Small intestine (tissue), 7 donors: ENCODE measurements at regions not wholly inside any gene's neighbourhood (a gene's known extent, or its start where the extent isn't known, plus 50 kb on each side); places are given as distances from the start of the nearest gene placed in this dataset.

Source experiments
- DNase-seq, 2 donors: peaks; one replicate each; pipeline versions ENCODE4 v3.0.0 to v3.0.0-alpha.2; 2013
- FAIRE-seq: peaks from 2 replicates; lab custom pipeline; 2012; peaks lifted over from hg19 to GRCh38; lab: Jason Lieb, UNC
- H3K27ac ChIP-seq, 3 donors: one replicate each; pipeline ENCODE4 v1.5.1; 2013; ENCODE audit warnings: low read length in 2 of 3, mild to moderate bottlenecking in 2 of 3, control low read depth in 1 of 3, inconsistent platforms in 1 of 3, low read depth in 1 of 3, moderate library complexity in 1 of 3
- H3K27me3 ChIP-seq, 3 donors: one replicate each; pipeline ENCODE4 v1.6.1; 2013; ENCODE audit warnings: low read length in 3 of 3, inconsistent platforms in 1 of 3; ENCODE audit not compliant: control insufficient read depth in 3 of 3, insufficient read depth in 3 of 3
- H3K36me3 ChIP-seq, 3 donors: one replicate each; pipeline ENCODE4 v1.6.1; 2013; ENCODE audit warnings: low read length in 3 of 3, inconsistent platforms in 1 of 3, low read depth in 1 of 3, mild to moderate bottlenecking in 1 of 3, moderate library complexity in 1 of 3; ENCODE audit not compliant: control insufficient read depth in 3 of 3, insufficient read depth in 2 of 3
- H3K4me1 ChIP-seq, 3 donors: one replicate each; pipeline ENCODE4 v1.6.1; 2013; ENCODE audit warnings: low read length in 2 of 3, inconsistent platforms in 1 of 3, low read depth in 1 of 3, mild to moderate bottlenecking in 1 of 3, moderate library complexity in 1 of 3; ENCODE audit not compliant: control insufficient read depth in 3 of 3, insufficient read depth in 2 of 3
- H3K4me3 ChIP-seq, 3 donors: one replicate each; pipeline ENCODE4 v1.5.1; 2013; ENCODE audit warnings: low read length in 3 of 3, control low read depth in 1 of 3, inconsistent platforms in 1 of 3, low read depth in 1 of 3, mild to moderate bottlenecking in 1 of 3, moderate library complexity in 1 of 3
- H3K9me3 ChIP-seq, 2 donors: one replicate each; pipeline ENCODE4 v1.6.1; 2013; ENCODE audit warnings: low read depth in 1 of 2, low read length in 1 of 2; ENCODE audit not compliant: control insufficient read depth in 2 of 2, insufficient read depth in 1 of 2
- WGBS, 3 donors: extraction: QIAGEN DNeasy Blood & Tissue Kit; methylation state at CpG; one replicate each; pipeline ENCODE4 v1.1.7; 2013; 5-methylcytosine and 5-hydroxymethylcytosine counted together
- donor health status: healthy with polysubstance abuse.
- donor health status: control.
- donor health status: control.
- donor health status: Bipolar disorder and iron deficiency.
- donor health status: healthy.

GRCh38 chr13:85742355-85742754 is 56.9 kb downstream of the SLITRK6 start:
- 12 to 87% (median 13%) methylated on average over 2 of the region's 2 CpGs for WGBS, 3 donors
- Histone ChIP-seq H3K27ac (no peak overlapping the region), H3K4me3 (no peak overlapping the region), H3K9me3 (no peaks in the 10 kb centered on the region), H3K27me3 (no peaks in the 10 kb centered on the region), H3K4me1 (no peaks in the 10 kb centered on the region), H3K36me3 (no peaks in the 10 kb centered on the region)
- FAIRE-seq (no peak), DNase-seq (no peak)

DNA sequence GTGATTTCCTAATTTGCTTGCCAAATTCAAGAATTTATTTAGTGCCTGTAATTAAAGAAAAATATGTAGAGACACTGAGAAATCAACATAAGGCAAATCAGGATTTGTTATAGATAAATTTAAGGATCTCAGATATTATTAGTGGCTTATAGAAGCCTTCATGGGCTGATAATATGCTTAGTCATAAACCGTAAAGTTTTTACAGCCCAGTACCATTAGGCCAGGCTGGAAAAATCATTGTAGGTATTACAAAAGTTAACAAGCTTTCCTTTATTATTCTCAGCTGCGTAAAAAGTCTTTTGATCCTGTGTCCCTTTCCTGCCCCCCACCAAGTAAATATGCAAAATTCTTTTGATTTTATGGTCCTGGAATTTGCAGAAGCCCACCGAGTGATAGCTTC is 58.2 kb downstream of the SLITRK6 start:
- Histone ChIP-seq H3K27ac (no peak overlapping the region), H3K4me3 (no peak overlapping the region), H3K36me3 (no peaks in the 10 kb centered on the region), H3K9me3 (no peaks in the 10 kb centered on the region), H3K4me1 (no peaks in the 10 kb centered on the region), H3K27me3 (no peaks in the 10 kb centered on the region)
- WGBS, 3 donors = 18 to 67% (median 39%) methylated on average over 3 of the region's 3 CpGs
- FAIRE-seq (no peak), DNase-seq (no peak)

DNA sequence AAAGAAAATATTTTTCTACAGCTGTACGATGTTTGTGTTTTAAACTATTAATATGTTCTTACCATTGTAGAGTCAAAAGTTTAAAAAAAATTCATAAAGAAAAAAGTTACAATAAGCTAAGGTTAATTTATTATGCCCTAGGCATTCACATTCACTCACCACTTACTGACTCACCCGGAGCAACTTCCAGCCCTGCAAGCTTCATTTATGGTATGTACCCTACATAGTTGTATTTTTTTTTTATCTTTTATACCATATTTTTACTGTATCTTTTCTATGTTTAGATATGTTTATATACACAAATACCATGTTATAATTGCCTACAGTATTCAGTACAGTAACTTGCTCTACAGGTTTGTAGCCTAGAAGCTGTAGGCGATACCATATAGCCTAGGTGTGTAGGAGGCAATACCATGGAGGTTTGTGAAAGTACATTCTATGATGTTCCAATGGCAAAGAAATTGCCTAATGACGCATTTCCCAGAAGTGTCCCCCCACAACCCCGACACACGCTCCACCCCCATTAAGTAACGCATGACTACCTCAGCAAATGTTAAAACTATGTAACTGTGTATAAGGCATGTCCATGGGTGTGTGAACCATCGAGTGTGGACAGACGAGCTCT is 60.4 kb downstream of the SLITRK6 start:
- no peaks in the 10 kb centered on the region for H3K27me3 ChIP-seq
- H3K9me3 ChIP-seq = no peaks in the 10 kb centered on the region
- no peak for DNase-seq
- H3K4me1 ChIP-seq = no peaks in the 10 kb centered on the region
- WGBS, 3 donors = 74 to 85% (median 77%) methylated on average over 9 of the region's 9 CpGs
- no peak for FAIRE-seq
- no peak overlapping the region for H3K27ac ChIP-seq
- no peak overlapping the region for H3K4me3 ChIP-seq
- H3K36me3 ChIP-seq = no peaks in the 10 kb centered on the region

DNA sequence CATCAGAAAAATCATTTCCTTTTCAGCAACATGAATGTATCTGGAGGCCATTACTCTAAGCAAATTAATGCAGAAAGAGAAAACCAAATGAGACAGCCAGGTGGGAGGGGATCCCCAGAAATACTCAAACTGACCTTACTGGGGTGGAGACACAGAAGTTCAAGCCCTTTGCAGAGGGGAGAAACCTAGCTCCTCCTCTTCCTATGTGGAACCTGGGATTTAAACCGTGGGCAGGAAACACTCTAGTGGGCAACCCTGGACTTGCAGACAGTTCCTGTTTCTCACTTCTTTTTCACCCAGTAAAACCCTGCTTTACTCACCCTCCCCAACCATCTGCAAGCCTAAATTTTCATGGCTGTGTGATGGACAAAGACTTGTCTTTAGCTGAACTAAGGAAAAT is 61.3 kb downstream of the SLITRK6 start:
- H3K27me3 ChIP-seq = no peaks in the 10 kb centered on the region
- FAIRE-seq (no peak), DNase-seq (no peak)
- no peaks in the 10 kb centered on the region for H3K9me3 ChIP-seq
- WGBS, 3 donors = 70 to 92% (median 87%) methylated on average over 1 of the region's 1 CpG
- H3K4me3 ChIP-seq = no peak overlapping the region
- H3K36me3 ChIP-seq = no peaks in the 10 kb centered on the region
- no peak overlapping the region for H3K27ac ChIP-seq
- H3K4me1 ChIP-seq = no peaks in the 10 kb centered on the region

DNA sequence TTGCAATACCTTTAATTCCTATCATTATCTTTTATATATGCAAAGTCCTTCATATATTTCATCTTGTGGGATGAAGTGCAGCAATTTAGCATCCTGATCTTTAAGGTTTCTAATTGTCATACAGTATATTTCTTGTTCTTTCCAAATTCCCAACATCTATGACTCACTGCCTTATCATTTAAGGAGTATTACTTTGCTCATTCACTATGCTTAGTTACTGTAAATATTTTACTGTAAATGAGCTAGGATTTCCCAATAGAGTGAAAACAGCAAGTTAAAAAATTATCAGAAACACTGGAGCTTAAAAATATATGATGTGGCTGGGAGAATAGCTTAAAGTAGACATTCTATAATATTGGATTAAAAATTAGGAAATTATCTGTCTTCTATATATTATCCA is 69.9 kb downstream of the SLITRK6 start:
- Histone ChIP-seq H3K27ac (no peak overlapping the region), H3K36me3 (no peaks in the 10 kb centered on the region), H3K4me1 (no peaks in the 10 kb centered on the region), H3K27me3 (no peaks in the 10 kb centered on the region), H3K9me3 (peaks cover 0 to 3% of the 10 kb centered on the region in 2 donors), H3K4me3 (no peak overlapping the region)
- FAIRE-seq = no peak
- no peak for DNase-seq

- Histone ChIP-seq H3K9me3 (peaks cover 0 to 3% of the 10 kb centered on the region in 2 donors), H3K4me1 (no peaks in the 10 kb centered on the region), H3K27me3 (no peaks in the 10 kb centered on the region), H3K4me3 (no peak overlapping the region), H3K27ac (no peak overlapping the region), H3K36me3 (no peaks in the 10 kb centered on the region)
- DNase-seq (no peak), FAIRE-seq (no peak)
Observed at GRCh38 chr13:85728811-85729210, 70.4 kb downstream of the SLITRK6 start.

DNA sequence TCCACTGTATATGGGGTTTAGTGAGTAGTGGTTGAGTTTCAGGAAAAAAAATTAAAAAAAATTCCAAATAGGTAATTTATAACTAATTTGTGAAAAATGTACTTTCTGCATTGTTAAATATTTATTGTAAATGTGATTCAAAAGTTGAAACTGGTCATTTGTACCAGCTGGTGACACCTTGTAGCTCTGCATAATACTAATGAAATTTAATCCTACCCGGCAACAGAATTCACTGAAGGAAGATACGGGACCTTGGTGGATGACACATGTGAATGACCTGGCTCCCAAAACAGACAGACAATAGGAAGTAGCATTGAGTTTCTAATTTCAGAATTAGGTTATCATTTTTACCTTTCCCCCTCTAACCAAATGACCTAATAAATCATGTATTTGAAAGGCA is 73.8 kb downstream of the SLITRK6 start:
- 86 to 92% (median 92%) methylated on average over 2 of the region's 2 CpGs for WGBS, 3 donors
- no peak overlapping the region for H3K27ac ChIP-seq

GRCh38 chr13:85724546-85725432 is 74.4 kb downstream of the SLITRK6 start:
- DNase-seq (no peak), FAIRE-seq (no peak)
- H3K9me3 ChIP-seq = peaks cover 0 to 3% of the 10 kb centered on the region in 2 donors
- 69 to 76% (median 71%) methylated on average over 12 of the region's 12 CpGs for WGBS, 3 donors
- H3K36me3 ChIP-seq = no peaks in the 10 kb centered on the region
- H3K27me3 ChIP-seq = no peaks in the 10 kb centered on the region
- no peak overlapping the region for H3K4me3 ChIP-seq
- H3K4me1 ChIP-seq = no peaks in the 10 kb centered on the region
- H3K27ac ChIP-seq = no peak overlapping the region

More for the DNA sequence above, 73.8 kb downstream of the SLITRK6 start:
- no peak for DNase-seq
- H3K36me3 ChIP-seq = no peaks in the 10 kb centered on the region
- no peak overlapping the region for H3K4me3 ChIP-seq
- H3K4me1 ChIP-seq = no peaks in the 10 kb centered on the region
- no peak for FAIRE-seq
- H3K27me3 ChIP-seq = no peaks in the 10 kb centered on the region
- peaks cover 0 to 3% of the 10 kb centered on the region in 2 donors for H3K9me3 ChIP-seq
